ENCODE measurements at regions not wholly inside any gene's neighbourhood (a gene's known extent, or its start where the extent isn't known, plus 50 kb on each side); places are given as distances from the start of the nearest gene placed in this dataset.

DNA sequence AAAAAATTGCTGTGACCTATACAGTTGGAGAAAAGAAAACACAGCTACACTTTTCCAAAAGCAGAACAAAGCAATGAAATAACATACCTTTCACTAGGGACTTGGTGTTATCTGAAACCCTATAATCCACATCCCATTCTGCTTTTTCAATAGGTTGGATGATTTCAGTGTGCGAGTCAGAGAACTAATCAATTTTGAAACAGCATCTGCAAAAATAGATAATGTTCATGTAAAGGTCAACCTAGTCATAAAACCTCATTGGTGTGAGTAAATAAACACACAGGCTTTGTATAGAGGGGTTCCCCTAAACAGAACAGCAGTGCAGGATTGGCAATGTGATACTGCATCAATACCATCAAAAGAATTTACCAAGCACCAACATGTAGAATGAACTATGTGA is 173.0 kb upstream of the G2E3 start:
- TF ChIP-seq, protein P1, sequence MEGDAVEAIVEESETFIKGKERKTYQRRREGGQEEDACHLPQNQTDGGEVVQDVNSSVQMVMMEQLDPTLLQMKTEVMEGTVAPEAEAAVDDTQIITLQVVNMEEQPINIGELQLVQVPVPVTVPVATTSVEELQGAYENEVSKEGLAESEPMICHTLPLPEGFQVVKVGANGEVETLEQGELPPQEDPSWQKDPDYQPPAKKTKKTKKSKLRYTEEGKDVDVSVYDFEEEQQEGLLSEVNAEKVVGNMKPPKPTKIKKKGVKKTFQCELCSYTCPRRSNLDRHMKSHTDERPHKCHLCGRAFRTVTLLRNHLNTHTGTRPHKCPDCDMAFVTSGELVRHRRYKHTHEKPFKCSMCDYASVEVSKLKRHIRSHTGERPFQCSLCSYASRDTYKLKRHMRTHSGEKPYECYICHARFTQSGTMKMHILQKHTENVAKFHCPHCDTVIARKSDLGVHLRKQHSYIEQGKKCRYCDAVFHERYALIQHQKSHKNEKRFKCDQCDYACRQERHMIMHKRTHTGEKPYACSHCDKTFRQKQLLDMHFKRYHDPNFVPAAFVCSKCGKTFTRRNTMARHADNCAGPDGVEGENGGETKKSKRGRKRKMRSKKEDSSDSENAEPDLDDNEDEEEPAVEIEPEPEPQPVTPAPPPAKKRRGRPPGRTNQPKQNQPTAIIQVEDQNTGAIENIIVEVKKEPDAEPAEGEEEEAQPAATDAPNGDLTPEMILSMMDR (IDR thresholded peaks at IDR 0.05; ENCODE audit: low read depth, low read length): no peak
- H3K27me3 ChIP-seq (ENCODE audit: control insufficient read depth, insufficient read depth, low read length): no peaks in the 10 kb centered on the region
- ChIA-PET POLR2A (no interaction called here), CTCF (interaction anchor here (3.0 kb wide), 1 partner anchor 11 kb away, joined by 13 read pairs; no protein-coding TSS in a partner anchor)
- no peaks in the 10 kb centered on the region for H3K9me3 ChIP-seq (ENCODE audit: control insufficient read depth, insufficient read depth, low read length)
- no peak overlapping the region for H3K27ac ChIP-seq (ENCODE audit: low read depth, low read length)
- DNase-seq (ENCODE audit: low read depth, low spot score): no peak
- no peak overlapping the region for H3K4me3 ChIP-seq (ENCODE audit: low read depth, low read length)

DNA sequence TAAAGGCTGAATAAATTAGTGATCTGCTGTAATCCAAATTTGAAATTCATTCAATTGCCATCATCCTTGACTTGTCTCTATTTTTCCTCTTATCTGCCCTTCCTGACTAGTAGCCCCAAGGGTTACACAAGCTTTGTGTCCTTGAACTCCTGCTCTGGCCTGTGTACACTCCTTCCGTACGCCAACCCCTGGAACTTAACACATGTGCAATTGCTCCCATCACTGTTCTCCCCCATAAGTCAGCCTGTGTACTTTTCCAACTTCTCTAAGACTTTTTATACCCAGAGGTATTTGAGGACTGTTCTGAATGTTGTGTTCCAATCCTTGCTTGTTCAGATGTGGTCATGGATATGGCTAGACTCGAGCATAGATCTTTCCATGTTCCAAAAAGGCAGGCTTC is 171.1 kb upstream of the G2E3 start:
- POLR2A ChIA-PET: no interaction called here
- DNase-seq (ENCODE audit: low read depth, low spot score): no peak
- TF ChIP-seq, protein P1 (IDR thresholded peaks at IDR 0.05; ENCODE audit: low read depth, low read length): no peak
- Histone ChIP-seq H3K4me3 (ENCODE audit: low read depth, low read length) (no peak overlapping the region), H3K9me3 (ENCODE audit: control insufficient read depth, insufficient read depth, low read length) (no peaks in the 10 kb centered on the region), H3K27ac (ENCODE audit: low read depth, low read length) (no peak overlapping the region), H3K27me3 (ENCODE audit: control insufficient read depth, insufficient read depth, low read length) (no peaks in the 10 kb centered on the region)
- CTCF ChIA-PET: no interaction called here

DNA sequence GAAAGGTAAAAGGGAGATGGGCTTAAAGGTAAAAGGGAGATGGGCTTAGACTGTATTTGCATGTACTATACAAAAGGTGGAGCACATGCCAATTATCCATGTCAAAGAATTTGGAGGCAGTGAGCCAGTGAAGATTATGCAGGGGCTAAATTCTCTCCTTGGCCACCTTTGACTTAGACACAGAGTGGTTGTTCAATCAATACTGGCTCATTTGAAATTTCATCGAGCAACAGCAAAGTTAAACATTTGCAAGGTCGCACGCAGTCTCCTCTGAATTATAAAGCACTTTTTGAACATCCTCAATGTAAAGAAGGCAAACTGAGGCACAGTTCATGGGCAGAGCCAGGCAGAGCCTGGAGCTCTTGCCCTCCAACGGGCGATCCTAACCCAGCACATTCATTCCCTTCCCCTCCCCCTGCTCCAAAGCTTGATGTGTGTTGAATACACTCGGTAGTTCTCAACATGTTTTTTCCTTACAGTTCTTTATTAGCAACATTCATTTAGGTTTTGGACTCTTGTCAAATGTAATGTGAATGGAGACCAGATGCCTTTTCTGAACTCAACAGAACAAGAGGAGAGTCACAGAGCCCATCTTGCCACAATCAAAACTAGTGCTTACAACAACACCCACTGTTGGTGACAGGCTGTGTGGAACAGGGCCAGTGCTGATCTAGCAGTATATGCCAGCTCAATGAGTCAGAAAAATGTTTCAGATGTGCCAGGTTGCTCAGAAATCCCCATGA is 169.7 kb upstream of the G2E3 start:
- no peak for DNase-seq (ENCODE audit: low read depth, low spot score)
- H3K4me3 ChIP-seq (ENCODE audit: low read depth, low read length): no peak overlapping the region
- CTCF ChIA-PET: no interaction called here
- H3K27ac ChIP-seq (ENCODE audit: low read depth, low read length): no peak overlapping the region
- POLR2A ChIA-PET: no interaction called here
- no peaks in the 10 kb centered on the region for H3K9me3 ChIP-seq (ENCODE audit: control insufficient read depth, insufficient read depth, low read length)
- TF ChIP-seq, protein P1 (IDR thresholded peaks at IDR 0.05; ENCODE audit: low read depth, low read length): no peak
- no peaks in the 10 kb centered on the region for H3K27me3 ChIP-seq (ENCODE audit: control insufficient read depth, insufficient read depth, low read length)

DNA sequence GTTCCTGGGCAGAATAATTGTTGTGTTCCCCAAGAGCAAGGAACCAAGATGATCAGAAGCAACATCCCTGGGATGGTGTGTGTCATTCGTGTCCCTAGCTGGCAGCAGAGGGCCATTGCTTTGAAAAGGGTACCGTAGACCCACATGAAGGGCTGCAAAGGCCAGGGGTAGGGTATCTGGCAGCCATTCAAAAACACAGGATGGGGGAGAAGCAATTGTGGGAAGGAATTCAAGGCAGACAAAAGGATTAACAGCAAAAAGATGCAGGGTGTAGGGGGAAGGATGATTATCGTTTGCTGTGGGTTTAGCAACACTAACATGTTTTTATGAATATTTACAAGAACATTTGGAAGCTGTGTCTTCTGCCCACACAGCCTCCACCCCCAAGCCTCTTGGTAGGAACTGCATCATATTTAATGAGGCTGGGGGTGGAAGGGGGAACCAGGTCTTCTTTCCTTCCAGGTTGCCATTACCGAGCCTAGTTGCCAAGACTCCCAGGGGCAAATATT is 169.0 kb upstream of the G2E3 start:
- ChIA-PET POLR2A (no interaction called here), CTCF (no interaction called here)
- H3K9me3 ChIP-seq (ENCODE audit: control insufficient read depth, insufficient read depth, low read length): no peaks in the 10 kb centered on the region
- no peak for DNase-seq (ENCODE audit: low read depth, low spot score)
- no peaks in the 10 kb centered on the region for H3K27me3 ChIP-seq (ENCODE audit: control insufficient read depth, insufficient read depth, low read length)
- H3K27ac ChIP-seq (ENCODE audit: low read depth, low read length): no peak overlapping the region
- H3K4me3 ChIP-seq (ENCODE audit: low read depth, low read length): no peak overlapping the region
- TF ChIP-seq, protein P1 (IDR thresholded peaks at IDR 0.05; ENCODE audit: low read depth, low read length): no peak

DNA sequence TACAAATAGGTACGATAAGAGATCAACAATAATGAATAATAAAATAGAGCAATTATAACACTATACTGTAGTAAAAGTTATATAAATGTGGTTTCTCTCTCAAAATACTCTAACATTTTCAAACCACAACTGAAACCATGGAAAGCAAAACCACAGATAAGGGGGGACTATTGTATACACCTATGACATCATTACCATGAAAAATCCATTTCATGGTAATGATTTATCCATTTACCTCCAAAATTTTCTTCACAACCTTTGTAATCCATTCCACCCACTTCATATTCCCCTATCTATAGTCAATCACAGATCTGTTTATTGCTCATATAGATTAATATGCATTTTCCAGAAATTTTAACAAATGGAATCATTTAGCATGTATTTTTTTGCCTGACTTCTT is 163.9 kb upstream of the G2E3 start:
- no peak for DNase-seq (ENCODE audit: low read depth, low spot score)
- Histone ChIP-seq H3K9me3 (ENCODE audit: control insufficient read depth, insufficient read depth, low read length) (no peaks in the 10 kb centered on the region), H3K4me3 (ENCODE audit: low read depth, low read length) (no peak overlapping the region), H3K27ac (ENCODE audit: low read depth, low read length) (no peak overlapping the region), H3K27me3 (ENCODE audit: control insufficient read depth, insufficient read depth, low read length) (no peaks in the 10 kb centered on the region)
- ChIA-PET POLR2A (no interaction called here), CTCF (no interaction called here)
- TF ChIP-seq, protein P1 (IDR thresholded peaks at IDR 0.05; ENCODE audit: low read depth, low read length): no peak

All from AG04450 (cell line).